Activated effector memory CD4-positive, alpha-beta T cell treated with Interleukin-2 at 50 U/mL for 16 hours (primary cell): ENCODE measurements at regions not wholly inside any gene's neighbourhood (a gene's known extent, or its start where the extent isn't known, plus 50 kb on each side); places are given as distances from the start of the nearest gene placed in this dataset.
"Not testable (repeated sequence)": the region's sequence is repeated elsewhere in the genome, so short reads cannot be mapped to it uniquely, and the experiment has no call there.

Experiments used
- DNase-seq: peaks from one replicate; pipeline ENCODE4 v3.0.0-alpha.2; 2020

DNA sequence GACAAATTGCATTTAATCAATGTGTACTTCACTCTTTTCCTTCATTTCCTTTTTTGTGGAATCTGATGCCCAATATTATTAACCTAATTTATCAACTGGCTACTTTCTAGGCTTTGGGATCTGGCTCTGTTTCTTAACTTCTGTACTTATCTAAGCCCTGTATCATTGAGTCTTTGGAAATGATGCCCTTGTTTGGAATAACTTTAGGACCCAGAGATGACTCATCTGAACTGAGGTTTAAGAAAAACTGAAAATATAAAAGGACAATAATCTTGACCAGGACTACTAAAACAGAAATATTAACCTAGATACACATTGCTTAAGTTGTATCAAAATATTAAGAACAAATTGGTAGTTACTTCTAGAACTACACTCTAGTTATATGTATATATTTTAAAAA lies 600.8 kb downstream of the CPS1 start:
- DNase-seq = no peak

DNA sequence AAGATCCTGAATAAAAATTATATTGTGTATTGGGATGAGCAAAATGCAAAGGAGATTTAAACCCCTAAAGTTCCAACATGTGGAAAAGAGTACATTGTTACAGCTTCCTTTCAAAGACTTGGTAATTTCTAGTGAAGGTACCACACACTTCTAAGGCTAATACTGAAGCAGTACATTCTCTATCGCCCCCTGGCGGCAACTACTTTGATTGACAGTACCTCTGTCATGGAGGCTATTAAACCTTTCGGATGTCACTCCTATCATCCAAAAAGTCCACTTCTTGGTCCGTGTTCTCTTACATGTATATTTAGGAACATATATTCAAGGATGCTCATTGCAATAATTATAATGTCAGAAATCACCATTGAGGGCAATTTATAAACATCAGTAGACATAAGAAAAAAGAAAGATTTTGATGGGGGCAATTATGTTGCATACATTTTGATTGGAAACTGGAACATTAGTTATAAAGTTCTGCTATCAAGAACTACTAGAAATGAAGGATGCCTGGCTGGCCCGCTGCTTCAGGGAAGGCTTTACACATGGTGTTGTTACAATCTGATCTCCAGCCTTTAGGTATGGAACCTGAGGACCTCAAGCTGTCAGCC lies 601.6 kb downstream of the CPS1 start:
- peak; percentile 20 for DNase-seq

DNA sequence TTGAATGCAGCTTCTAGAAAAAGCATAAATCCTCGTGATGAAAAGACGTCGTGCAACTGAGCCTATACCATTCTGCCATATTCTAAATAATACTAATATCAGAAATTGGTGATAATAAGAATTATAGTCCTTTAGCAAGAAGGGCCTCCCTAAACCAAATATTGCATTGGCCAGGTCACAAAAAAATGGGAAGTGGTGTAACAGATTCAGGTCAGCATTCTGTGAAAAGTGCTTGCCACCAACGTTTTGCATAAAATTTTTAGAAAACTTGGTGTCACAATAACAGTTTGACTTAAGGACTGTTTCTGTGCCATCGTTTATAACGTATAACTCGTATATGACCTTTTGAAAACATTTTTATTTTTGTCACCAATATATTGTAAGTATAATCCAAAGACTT lies 603.6 kb downstream of the CPS1 start:
- DNase-seq = no peak

DNA sequence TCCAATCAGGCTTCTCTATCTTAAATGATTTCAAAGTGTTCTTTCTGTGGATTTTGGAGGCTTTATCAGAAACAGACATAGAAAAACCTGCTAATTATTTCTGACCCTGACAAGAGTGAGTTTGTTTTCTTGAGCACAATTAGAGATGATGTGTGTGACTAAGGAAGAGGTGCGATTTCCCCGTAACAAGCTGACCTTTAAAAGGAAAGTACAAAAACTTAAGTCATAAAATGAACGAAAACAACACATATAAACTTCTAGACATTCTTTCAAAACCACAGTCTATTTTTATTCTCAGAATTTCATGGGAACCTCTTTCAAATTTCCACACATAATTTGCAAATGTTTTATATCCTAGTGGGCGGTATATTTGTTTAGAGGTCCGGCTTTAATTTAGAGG lies 604.8 kb downstream of the CPS1 start:
- DNase-seq = no peak

DNA sequence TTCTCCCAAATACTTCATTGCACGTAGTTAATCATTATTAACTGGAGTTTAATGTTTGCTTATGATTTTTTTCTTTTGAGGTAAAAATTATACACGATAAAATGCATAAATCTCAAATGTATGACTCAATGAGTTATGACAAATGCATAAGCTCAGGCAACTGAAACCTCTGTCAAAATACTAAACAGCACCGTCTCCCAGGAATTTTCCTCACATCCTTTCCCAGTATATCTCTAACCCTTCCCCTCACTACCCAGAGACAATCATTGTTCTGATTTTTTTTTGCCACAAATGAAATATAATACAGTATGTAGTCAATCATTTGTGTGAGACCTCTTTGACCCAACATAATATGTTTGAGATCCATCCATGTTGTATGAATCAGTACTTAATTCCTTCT lies 606.5 kb downstream of the CPS1 start:
- DNase-seq = no peak

DNA sequence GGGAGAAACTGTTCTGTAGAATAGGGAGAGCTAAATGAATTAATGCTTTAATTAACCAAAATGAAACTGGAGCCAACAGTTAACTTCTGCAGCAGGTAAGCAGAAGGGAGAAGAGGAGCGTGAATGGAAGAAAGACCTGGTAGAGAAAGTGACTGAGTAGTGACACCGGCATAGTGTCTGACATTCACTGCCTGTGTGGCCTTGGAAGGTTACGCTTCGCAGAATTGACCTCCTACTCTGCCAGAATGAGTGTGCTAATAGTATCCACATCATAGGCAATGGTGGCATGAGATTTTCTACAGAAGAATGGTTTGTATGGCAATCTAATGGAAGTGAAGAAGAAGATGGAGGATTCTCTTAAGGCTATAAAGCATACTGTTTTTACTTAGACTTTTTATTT lies 614.4 kb downstream of the CPS1 start:
- DNase-seq = no peak

DNA sequence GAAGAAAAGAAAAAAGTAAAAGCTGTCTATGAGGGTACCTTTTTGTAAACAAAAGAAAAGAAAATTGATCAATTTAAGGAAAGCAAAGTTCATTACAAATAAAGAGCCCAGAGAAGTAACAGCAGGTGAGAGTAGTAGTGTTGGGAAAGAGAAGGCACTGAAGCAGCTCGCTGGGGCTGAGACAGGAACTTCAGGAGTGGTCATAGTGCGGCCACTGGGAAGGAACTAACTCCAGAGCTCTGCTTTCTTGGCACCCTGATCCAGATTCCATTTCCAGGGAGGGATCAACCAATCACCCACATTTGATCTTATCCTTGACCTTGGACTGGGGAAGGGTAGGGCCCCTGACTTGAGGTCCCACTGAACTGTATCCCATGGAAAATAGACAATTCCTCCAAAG lies 617.6 kb downstream of the CPS1 start:
- DNase-seq = no peak

DNA sequence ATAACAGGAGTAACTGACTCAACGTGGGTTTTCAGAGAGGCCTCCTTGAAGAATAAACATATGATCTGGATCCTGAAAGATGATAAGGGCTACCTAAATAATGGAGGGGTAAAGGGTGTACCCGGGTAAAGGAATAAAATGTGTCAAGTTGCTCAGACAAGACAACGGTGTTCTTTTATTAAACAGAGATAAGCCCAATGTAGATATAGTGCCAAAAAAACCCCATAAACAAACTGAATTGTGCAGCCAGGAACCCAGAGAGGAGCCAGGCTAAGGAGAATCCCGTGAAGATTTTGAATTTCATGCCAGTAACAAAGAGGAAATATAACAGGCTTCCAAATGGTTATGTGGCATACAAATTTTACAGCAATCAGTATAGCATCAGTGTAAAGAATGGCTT lies 618.2 kb downstream of the CPS1 start:
- no peak for DNase-seq

DNA sequence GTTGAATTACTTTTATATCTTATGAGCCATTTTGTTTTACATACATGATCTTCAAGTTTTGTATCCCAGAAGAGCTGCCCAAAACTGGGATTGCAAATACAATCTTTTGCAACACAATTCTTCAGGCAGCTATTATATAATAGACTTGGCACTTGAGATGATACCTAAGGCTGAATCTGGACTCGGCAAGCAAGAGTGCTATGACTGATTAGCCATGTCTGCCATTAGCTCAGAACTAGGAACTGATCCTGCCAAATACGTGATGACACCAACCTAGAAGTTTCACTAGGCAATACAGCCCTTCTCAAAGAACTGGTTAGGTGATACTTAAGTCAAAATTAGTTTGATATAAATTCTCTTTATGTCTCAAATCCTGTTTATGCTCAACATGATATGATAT lies 619.6 kb downstream of the CPS1 start:
- DNase-seq = no peak

DNA sequence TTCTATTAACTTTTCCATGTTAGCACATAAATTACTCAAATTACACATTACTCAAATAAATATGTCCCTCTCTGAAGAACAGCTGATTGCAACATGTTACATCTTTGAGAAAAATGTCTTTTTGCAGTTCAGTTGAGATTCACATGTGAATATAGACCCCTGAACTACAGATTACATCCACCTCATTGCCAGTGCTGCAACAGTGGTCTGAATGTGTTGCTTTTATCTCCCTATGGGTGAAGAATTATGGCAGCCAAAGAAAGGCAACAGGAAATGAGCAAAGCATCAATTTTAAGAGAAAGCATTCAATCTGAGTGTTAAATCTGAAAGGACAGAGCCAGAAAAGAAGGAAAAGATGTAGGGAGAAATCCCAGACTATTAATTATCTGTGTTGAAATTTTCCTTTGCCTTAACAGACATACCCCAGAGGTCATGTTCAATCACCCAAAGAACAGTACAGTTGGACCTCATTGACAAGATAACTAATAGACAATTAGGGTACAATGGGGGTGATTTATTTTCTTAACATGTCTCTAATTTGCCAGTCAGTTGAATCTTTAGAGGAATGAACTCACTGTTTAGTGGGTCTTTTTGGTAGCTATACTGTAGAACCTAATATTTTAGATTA lies 620.2 kb downstream of the CPS1 start:
- DNase-seq = no peak

DNA sequence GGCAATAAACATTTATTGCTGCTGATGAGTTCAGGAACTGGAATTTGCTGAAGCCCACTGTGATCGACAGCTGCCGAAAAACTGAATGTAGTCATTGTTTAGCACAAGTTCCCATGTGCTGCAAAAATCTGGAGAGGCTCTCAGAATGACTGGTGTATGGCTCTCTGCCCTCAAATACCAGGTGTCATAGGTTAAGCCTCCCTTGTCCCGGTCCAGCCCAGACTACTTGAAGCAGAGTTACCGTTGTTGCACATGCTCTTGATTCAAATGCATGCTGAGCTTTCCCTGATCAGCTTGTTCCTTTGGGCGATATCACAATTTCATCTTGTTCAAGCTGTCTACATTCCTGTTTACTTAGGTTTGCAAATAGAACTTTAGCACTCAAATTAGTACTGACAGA lies 625.2 kb downstream of the CPS1 start:
- no peak for DNase-seq

DNA sequence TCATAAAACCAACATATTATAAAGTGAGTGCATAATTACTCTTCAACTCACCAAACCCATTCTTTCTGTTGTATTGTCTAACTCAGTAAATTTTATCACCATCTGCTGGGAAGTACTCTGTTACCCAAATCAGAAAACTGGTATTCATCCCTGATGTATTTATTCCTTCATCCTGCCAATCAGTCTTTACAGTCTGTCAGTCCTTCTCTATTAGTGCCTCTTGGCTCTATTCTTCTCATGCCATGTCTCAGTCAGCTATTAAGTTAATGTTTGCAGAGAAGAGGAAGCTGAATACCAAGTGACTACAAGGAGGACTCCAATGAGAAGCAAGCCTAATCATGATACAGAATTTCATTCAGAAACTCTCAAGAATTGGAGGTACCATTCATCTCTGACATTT lies 631.2 kb downstream of the CPS1 start:
- no peak for DNase-seq

DNA sequence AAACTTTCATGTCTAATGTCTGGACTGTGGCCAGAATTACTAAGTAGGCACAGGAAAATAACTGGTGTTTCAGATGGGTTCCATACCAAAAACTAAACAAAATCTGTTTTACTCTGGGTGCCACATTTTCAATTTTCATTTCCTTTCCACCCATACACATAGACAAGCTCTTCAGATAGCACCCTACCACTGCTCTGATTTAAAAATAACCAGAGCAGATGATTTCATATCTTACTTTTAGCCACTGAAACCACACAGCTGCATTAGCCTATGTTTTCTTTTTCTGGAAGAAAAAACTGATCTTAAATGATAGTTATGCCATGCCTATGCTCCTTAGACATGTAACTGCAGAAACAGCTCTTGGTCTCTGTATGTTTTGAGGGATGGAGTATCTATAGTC lies 647.6 kb downstream of the CPS1 start:
- no peak for DNase-seq

DNA sequence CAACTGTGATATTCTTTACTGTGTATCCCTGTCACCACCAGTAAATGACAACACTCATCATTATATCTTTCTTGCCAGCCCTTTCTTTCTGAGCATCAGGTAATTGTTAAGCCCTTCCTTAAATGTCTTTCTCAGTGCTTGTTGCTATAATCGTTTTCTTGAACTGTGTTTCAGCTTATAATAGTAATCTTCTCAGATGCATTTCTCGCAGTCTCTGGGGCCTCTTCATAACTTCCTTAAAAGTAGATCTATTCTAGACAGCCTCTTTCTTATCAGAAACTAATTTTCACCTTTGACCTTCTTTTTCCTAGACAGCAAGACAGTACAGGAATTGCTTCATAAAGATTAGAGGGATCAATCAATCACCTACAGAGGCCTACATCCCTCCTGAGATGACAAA lies 648.1 kb downstream of the CPS1 start:
- no peak for DNase-seq

DNA sequence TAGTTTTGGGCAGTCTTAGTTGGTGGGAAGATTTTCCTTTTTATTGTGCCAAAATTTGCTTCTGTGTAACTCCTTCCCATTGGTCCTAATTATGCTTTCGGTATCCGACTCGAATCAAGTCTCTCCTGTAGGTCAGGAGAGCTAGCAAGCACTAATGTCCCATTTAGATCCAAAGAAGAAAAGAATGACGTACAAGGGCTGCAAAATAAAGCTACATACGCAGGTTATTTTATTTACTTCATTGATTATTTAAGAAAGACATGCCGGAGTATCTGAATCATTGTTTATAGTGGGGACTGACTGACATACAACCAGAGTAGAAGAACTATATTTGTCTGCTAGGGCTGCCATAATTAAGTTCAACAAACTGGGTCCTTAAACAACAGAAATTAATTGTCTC lies 648.5 kb downstream of the CPS1 start:
- DNase-seq = no peak

DNA sequence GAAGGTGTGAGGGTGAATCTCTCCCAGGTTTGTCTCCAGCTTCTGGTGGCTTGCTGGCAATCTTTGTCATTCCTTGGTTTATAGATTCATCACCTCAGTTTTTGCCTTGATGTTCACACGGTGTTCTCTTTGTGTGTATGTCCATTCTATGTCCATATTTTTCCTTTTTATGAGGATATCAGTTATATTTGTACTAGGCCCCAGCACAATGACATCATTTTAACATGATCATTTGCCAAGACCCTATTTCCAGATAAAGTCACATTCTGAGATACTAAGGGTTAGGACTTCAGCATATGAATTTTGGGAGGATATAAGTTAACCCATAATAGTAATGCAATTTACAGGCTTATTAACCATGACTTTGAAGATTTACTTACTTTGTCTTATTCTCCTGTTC lies 649.0 kb downstream of the CPS1 start:
- no peak for DNase-seq

DNA sequence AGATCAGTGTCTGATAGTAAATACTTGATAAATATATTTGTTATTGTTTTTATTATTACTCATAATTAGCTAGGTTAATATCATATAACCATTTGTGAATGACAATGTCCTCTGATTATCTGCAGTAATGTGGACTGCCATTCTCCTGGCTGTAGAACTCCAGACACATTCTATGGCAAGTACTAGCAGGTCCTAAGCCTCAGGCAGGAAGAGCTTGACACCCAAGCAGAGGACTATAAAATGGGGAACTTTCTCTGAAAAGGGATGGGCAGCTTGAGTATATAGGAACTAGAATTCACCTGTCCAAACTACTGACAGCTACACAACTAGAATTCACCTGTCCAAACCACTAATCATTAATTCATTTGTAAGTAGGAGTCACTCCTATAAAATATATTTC lies 649.4 kb downstream of the CPS1 start:
- DNase-seq = no peak

DNA sequence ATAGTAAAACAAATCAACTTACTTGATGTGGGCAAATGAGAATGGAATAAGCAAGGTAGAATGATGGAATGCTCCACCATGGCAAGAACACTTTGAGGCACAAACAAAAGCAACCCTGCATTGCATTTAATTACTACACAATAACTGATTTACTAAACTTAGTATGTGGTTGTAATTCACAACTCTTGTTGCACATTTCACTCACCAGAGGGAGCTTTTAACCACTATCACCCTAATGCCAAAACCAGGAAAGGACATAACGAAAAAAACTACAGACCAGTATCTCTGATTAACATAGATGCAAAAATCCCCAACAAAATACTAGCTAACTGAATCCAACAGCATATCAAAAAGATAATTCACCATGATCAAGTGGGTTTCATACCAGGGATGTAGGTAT lies 659.8 kb downstream of the CPS1 start:
- no peak for DNase-seq

DNA sequence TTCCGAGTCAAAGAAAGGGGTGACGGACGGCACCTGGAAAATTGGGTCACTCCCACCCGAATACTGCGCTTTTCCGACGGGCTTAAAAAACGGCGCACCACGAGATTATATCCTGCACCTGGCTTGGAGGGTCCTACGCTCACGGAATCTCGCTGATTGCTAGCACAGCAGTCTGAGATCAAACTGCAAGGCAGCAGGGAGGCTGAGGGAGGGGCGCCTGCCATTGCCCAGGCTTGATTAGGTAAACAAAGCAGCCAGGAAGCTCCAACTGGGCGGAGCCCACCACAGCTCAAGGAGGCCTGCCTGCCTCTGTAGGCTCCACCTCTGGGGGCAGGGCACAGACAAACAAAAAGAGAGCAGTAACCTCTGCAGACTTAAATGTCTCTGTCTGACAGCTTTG lies 663.1 kb downstream of the CPS1 start:
- DNase-seq = not testable (repeated sequence)

DNA sequence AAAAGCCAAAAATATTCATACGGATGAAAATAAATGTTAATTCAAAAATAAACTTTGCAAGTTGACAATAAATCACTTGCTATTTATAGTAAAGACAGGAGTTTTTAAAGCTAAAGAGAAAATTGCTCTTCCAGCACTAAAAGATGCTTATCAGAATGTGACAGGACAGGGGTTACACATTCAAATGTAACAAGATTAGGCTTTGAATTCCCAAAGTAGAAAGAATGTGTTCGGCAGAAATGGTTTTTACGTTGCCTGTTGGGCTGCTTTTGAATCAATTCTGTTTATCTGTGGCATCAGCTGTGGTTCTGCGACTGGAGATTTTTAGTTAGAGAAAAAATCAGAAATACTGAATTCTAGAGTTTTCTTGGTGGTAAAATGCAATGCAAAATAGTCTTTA lies 669.4 kb downstream of the CPS1 start:
- DNase-seq = no peak

DNA sequence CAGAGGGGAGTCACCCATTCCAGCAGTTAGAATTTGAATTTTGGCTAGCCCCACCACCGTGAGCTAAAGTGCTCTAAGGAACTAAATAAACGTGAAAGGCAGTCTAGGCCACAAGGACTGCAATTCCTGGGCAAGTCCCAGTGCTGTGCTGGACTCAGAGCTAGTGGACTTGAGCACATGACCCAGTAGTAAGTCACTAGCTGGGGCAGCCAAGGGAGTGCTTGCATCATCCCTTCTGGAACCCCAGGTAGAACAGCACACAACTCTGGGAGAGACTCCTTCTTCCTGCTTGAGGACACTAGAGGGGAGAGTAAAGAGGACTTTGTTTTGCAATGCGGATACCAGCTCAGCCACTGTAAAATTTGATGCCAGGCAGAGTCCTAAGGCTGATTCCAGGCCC lies 672.2 kb downstream of the CPS1 start:
- no peak for DNase-seq

DNA sequence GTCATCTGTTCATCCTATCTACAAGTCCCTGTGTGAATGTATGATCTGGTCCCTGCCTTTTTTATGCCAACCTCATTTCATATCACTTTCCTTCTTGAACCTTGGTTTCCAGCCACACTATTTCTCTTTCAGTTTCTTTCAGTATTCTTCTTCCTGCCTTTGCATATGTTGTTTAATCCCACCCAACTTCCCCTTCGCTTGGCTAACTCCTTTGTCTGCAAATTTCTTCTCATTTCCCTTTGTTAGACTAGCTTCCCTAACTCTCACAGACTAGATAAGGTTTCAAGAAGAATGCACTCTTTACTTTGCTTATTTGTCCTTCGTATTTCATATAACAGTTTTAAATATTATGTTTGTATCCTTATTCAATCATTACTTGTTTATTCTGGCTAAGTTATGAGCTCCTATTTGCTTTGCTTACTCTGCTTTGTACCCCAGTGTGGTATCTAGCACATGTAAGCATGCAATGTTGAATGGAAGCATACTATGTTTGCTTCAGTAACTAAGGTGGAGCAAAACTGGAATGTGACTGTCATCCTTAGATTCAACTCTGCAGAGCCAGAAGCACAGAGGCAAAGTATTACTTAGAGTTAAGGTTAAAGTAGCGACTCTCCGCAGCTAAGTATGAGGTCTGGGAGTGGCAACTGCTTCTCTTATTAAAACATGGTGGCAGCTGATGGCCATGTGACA lies 681.3 kb downstream of the CPS1 start:
- no peak for DNase-seq

DNA sequence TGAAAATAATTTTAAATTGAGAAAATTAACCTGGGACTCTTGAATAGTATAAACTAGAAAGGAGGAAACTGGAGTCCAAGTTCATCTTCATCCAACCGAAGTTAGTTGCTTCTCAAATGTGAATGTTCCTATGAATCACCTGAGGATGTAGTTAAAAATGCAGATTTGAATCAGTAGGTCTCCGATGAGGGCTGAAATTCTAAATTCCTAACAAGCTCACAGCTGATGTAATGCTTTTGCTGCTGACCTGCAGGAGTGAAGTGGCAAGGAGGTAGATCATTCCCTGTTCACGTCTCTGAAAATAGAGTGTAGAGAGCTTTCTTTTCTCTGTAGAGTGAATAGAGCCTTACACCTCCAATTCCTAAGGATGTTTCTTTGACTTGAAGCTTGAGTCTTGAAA lies 685.5 kb downstream of the CPS1 start:
- DNase-seq = no peak

DNA sequence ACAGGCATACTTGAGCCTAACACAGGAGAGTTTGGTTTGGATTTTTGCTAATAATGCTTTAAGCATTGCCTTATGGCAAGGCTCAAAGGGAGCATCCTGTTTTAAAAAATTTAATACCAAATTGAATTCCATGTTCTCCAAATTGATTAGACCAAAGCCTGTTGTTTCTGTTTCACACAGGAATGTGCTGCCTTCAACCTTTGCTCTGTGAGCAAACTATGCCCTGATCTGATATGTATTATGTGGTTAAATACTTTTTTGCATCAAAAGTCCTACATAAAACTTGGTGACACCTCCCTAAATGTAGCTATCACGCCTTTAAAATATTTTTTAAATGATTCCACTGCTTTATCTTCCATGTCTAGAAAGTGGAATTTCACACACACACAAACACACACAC lies 691.4 kb downstream of the CPS1 start:
- DNase-seq = no peak

DNA sequence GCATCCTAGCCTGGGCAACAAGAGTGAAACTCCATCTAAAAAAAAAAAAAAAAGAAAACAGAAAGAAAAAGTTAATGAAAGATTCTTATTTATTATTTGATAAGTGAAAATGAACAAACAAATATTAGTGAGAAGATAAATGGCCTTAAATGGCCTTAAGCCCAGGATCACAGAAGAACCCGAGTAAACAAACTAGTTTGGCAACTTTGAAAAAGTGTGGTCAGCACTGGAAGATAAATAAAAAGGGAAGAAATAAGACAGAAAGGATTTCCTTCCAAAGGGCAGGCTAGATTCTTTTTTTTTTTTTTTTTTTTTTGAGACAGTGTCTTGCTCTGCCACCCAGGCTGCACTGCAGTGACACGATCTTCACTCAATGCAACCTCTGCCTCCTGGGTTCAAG lies 692.4 kb downstream of the CPS1 start:
- no peak for DNase-seq
